IMR-90 (cell line): ENCODE measurements at regions not wholly inside any gene's neighbourhood (a gene's known extent, or its start where the extent isn't known, plus 50 kb on each side); places are given as distances from the start of the nearest gene placed in this dataset.

Source experiments
- ATAC-seq: fragments of 200-7000 bp; cut with Tn5 transposase; 2 replicates; pipeline ENCODE4 v1.9.1; 2020; ENCODE audit warnings: low read depth, mild to moderate bottlenecking, moderate library complexity
- BruUV-seq: library from RNA; stranded (reverse); fragments of 400-500 nt; replicated peaks from 2 replicates; lab custom pipeline; 2021; lab: Mats Ljungman, UMichigan
- CTCF ChIA-PET: fragments of 300-600 bp; formaldehyde crosslinking; extraction: SDS; loops from one replicate; lab custom pipeline; 2021; ENCODE audit warnings: antibody characterized with exemption; lab: Yijun Ruan, JAX
- POLR2A ChIA-PET: fragments of 300-600 bp; sonication (Branson Sonifier 250); formaldehyde crosslinking; loops from one replicate; lab custom pipeline; 2022; ENCODE audit warnings: antibody characterized with exemption; ENCODE audit not compliant: unreplicated experiment; lab: Charles Lee
- DNase-seq: peaks from one replicate; pipeline ENCODE4 v3.0.0; 2013
- H2AFZ ChIP-seq: replicated peaks from 2 replicates; pipeline ENCODE3; 2013; ENCODE audit warnings: low read length, mild to moderate bottlenecking; ENCODE audit not compliant: poor library complexity
- H2AK5ac ChIP-seq: 2 replicates; pipeline ENCODE4 v1.6.1; 2013; ENCODE audit warnings: low read depth, low read length, inconsistent platforms
- H2AK9ac ChIP-seq: replicated peaks from 2 replicates; pipeline ENCODE3; 2013; ENCODE audit warnings: mild to moderate bottlenecking, low read depth, low read length, moderate library complexity; ENCODE audit not compliant: poor library complexity
- H2BK120ac ChIP-seq: 2 replicates; pipeline ENCODE4 v1.6.1; 2013; ENCODE audit warnings: low read depth, low read length, inconsistent platforms
- H2BK15ac ChIP-seq: 3 replicates; pipeline ENCODE4 v1.6.1; 2013; ENCODE audit warnings: low read depth, low read length, inconsistent platforms
- H2BK20ac ChIP-seq: 2 replicates; pipeline ENCODE4 v1.6.1; 2013; ENCODE audit warnings: low read depth, mild to moderate bottlenecking, inconsistent platforms, low read length, moderate library complexity
- H2BK5ac ChIP-seq: 2 replicates; pipeline ENCODE4 v1.6.1; 2013; ENCODE audit warnings: mild to moderate bottlenecking, low read depth, low read length, inconsistent platforms; ENCODE audit not compliant: poor library complexity, severe bottlenecking
- H3K14ac ChIP-seq: replicated peaks from 2 replicates; pipeline ENCODE4 v1.6.1; 2013; ENCODE audit warnings: low read depth, low read length, inconsistent platforms
- H3K18ac ChIP-seq: 2 replicates; pipeline ENCODE4 v1.6.1; 2013; ENCODE audit warnings: low read depth, low read length, control low read depth
- H3K23ac ChIP-seq: 2 replicates; pipeline ENCODE4 v1.6.1; 2013; ENCODE audit warnings: low read depth, low read length, inconsistent platforms
- H3K27ac ChIP-seq: 2 replicates; pipeline ENCODE4 v1.5.1; 2013; ENCODE audit warnings: mild to moderate bottlenecking, control low read depth, low read length; ENCODE audit not compliant: insufficient read depth
- H3K27me3 ChIP-seq: 2 replicates; pipeline ENCODE4 v1.6.1; 2013; ENCODE audit warnings: low read length; ENCODE audit not compliant: control insufficient read depth, insufficient read depth
- H3K36me3 ChIP-seq: 2 replicates; pipeline ENCODE4 v1.6.1; 2013; ENCODE audit warnings: low read length, mixed read lengths; ENCODE audit not compliant: control insufficient read depth, insufficient read depth
- H3K4ac ChIP-seq: 2 replicates; pipeline ENCODE4 v1.6.1; 2013; ENCODE audit warnings: low read depth, low read length, inconsistent platforms
- H3K4me1 ChIP-seq: 2 replicates; pipeline ENCODE4 v1.6.1; 2013; ENCODE audit warnings: low read length, mixed read lengths; ENCODE audit not compliant: control insufficient read depth, insufficient read depth
- H3K4me2 ChIP-seq: 2 replicates; pipeline ENCODE4 v1.6.1; 2013; ENCODE audit warnings: low read depth, mild to moderate bottlenecking, control low read depth, low read length, moderate library complexity
- H3K4me3 ChIP-seq: 2 replicates; pipeline ENCODE4 v1.5.1; 2013; ENCODE audit warnings: low read depth, mild to moderate bottlenecking, control low read depth, low read length, moderate library complexity; ENCODE audit not compliant: insufficient read depth
- H3K56ac ChIP-seq: 2 replicates; pipeline ENCODE4 v1.6.1; 2013; ENCODE audit warnings: low read length, inconsistent platforms; ENCODE audit not compliant: insufficient read depth; ENCODE audit errors: extremely low read depth
- H3K79me1 ChIP-seq, 2 experiments: 2 replicates each; pipeline ENCODE4 v1.6.1; 2013; ENCODE audit warnings: low read length in 2 of 2, inconsistent platforms in 1 of 2, low read depth in 1 of 2
- H3K9ac ChIP-seq: 2 replicates; pipeline ENCODE4 v1.6.1; 2013; ENCODE audit warnings: low read depth, low read length, control low read depth
- H3K9me1 ChIP-seq: 2 replicates; pipeline ENCODE4 v1.6.1; 2013; ENCODE audit warnings: low read length, inconsistent platforms; ENCODE audit not compliant: insufficient read depth
- H3K9me3 ChIP-seq: 2 replicates; pipeline ENCODE4 v1.6.1; 2013; ENCODE audit warnings: low read length; ENCODE audit not compliant: control insufficient read depth, insufficient read depth
- H4K20me1 ChIP-seq: 2 replicates; pipeline ENCODE4 v1.6.1; 2013; ENCODE audit warnings: low read length, inconsistent platforms; ENCODE audit not compliant: insufficient read depth
- H4K5ac ChIP-seq: 2 replicates; pipeline ENCODE4 v1.6.1; 2013; ENCODE audit warnings: mild to moderate bottlenecking, low read depth, low read length, control low read depth
- H4K8ac ChIP-seq, 2 experiments: 2 replicates each; pipeline ENCODE4 v1.6.1; 2013; ENCODE audit warnings: low read depth in 2 of 2, low read length in 2 of 2, control low read depth in 1 of 2, inconsistent platforms in 1 of 2
- H4K91ac ChIP-seq: 2 replicates; pipeline ENCODE4 v1.6.1; 2013; ENCODE audit warnings: low read depth, low read length, inconsistent platforms; ENCODE audit not compliant: insufficient read depth
- BHLHE40 ChIP-seq: fragments of 150-350 bp; IDR thresholded peaks from 2 replicates; pipeline ENCODE4 v1.6.1; 2016; ENCODE audit warnings: mild to moderate bottlenecking, low read depth, low read length
- CEBPB ChIP-seq: IDR thresholded peaks from 2 replicates; pipeline ENCODE4 v1.6.1; 2012; ENCODE audit warnings: low read depth, low read length, improper control_type of control experiment
- CHD1 ChIP-seq: IDR thresholded peaks from 2 replicates; pipeline ENCODE4 v1.6.1; 2012; ENCODE audit warnings: low read depth, low read length, improper control_type of control experiment
- FOS ChIP-seq: fragments of 150-350 bp; IDR thresholded peaks from 2 replicates; pipeline ENCODE4 v1.6.1; 2016; ENCODE audit warnings: low read depth, low read length
- MAFK ChIP-seq: IDR thresholded peaks from 2 replicates; pipeline ENCODE4 v1.6.1; 2012; ENCODE audit warnings: low read depth, low read length, improper control_type of control experiment
- MAZ ChIP-seq: IDR thresholded peaks from 2 replicates; pipeline ENCODE4 v1.6.1; 2012; ENCODE audit warnings: low read depth, mild to moderate bottlenecking, low read length, improper control_type of control experiment, moderate library complexity, borderline replicate concordance
- MXI1 ChIP-seq: IDR thresholded peaks from 2 replicates; pipeline ENCODE4 v1.6.1; 2012; ENCODE audit warnings: low read depth, mild to moderate bottlenecking, low read length, moderate library complexity, borderline replicate concordance
- NFE2L2 ChIP-seq: fragments of 150-350 bp; IDR thresholded peaks from 2 replicates; pipeline ENCODE4 v1.6.1; 2016; ENCODE audit warnings: low read depth, mild to moderate bottlenecking, low read length
- POLR2A ChIP-seq: IDR thresholded peaks from 2 replicates; pipeline ENCODE4 v1.6.1; 2012; ENCODE audit warnings: mild to moderate bottlenecking, low read depth, low read length
- RAD21 ChIP-seq: IDR thresholded peaks from 2 replicates; pipeline ENCODE4 v1.6.1; 2012; ENCODE audit warnings: low read length, improper control_type of control experiment
- RCOR1 ChIP-seq: IDR thresholded peaks from 2 replicates; pipeline ENCODE4 v1.6.1; 2012; ENCODE audit warnings: mild to moderate bottlenecking, low read length, improper control_type of control experiment; ENCODE audit not compliant: insufficient replicate concordance
- RFX5 ChIP-seq: IDR thresholded peaks from 2 replicates; pipeline ENCODE4 v1.8.0; 2012; ENCODE audit warnings: low read depth, mild to moderate bottlenecking, low read length, moderate library complexity
- SMC3 ChIP-seq: fragments of 150-350 bp; IDR thresholded peaks from 2 replicates; pipeline ENCODE4 v1.6.1; 2016; ENCODE audit warnings: low read depth, mild to moderate bottlenecking, antibody characterized with exemption, low read length, moderate library complexity
- WGBS, 2 experiments: methylation state at CpG; one replicate each; pipeline versions ENCODE4 v1.1.5 to v1.1.7; 2013; ENCODE audit warnings: missing lambda C conversion rate in 2 of 2; ENCODE audit not compliant: insufficient read length in 1 of 2; ENCODE audit errors: extremely low coverage in 2 of 2; 5-methylcytosine and 5-hydroxymethylcytosine counted together
- dilution Hi-C: fragments of 300-500 bp; cut with HindIII; formaldehyde crosslinking; loops from one replicate; pipeline ENCODE4 v1.14.3; 2018; ENCODE audit warnings: low sequenced_read_pairs; ENCODE audit not compliant: unreplicated experiment
- in situ Hi-C: fragments of 300-500 bp; cut with MboI; formaldehyde crosslinking; loops from 3 replicates; pipeline ENCODE4 v1.14.3; 2019; ENCODE audit warnings: low sequenced_read_pairs, inconsistent platforms, mixed read lengths
- intact Hi-C: fragments of 100-400 bp; cut with micrococcal nuclease; formaldehyde crosslinking; loops from 2 replicates; pipeline ENCODE4 v1.10.0; 2022
- TF ChIP-seq, protein P1 (sequence below): fragments of 150-350 bp; IDR thresholded peaks from 2 replicates; pipeline ENCODE4 v1.6.1; 2017; ENCODE audit warnings: mild to moderate bottlenecking, antibody characterized with exemption, low read length, low read depth
- TF ChIP-seq, protein P2 (sequence below): fragments of 150-350 bp; IDR thresholded peaks from 2 replicates; pipeline ENCODE4 v1.6.1; 2016; ENCODE audit warnings: low read depth, mild to moderate bottlenecking, low read length, moderate library complexity, borderline replicate concordance
- TF ChIP-seq, protein P3 (sequence below): conservative IDR thresholded peaks from 2 replicates; pipeline ENCODE4 v1.5.1; 2012; ENCODE audit warnings: mild to moderate bottlenecking, low read depth, low read length, improper control_type of control experiment

DNA sequence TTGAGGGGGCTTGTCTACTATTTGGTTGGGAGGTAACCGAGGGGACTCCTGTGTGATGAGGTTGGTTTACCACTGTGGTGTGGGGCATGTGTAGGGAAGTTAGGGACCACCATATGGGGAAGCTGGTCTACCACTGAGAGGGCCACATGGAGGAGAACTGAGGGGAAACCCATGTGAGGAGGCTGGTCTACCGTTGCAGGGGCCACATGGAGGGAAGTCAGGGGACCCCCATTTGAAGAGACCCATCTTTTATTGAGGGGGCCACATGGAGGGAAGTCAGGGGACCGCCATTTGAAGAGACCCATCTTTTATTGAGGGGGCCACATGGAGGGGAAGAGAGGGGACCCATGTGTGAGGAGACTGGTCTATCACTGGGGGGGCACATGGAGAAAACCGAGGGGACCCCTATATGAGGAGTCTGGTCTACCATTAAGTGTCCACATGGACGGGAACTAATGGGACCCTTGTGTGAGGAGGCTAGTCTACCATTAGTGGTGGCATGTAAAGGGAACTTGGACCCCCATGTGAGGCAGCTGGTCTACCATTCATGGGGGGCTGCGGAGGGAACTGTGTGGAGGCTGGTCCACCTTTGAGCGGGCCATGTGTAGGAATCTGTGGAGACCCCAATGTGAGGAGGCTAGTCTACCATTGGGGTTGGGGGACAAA, 165.5 kb downstream of the FBLN2 start:
- H2BK15ac ChIP-seq, result no peak overlapping the region
- no peak overlapping the region for H3K4me3 ChIP-seq
- peaks cover 10% of the 10 kb centered on the region; the same call in 1 of the 2 replicates for H3K9me3 ChIP-seq
- no peak overlapping the region for H2BK5ac ChIP-seq
- H3K36me3 ChIP-seq, result no peaks in the 10 kb centered on the region
- H3K56ac ChIP-seq, result no peak overlapping the region
- no peak overlapping the region for H3K23ac ChIP-seq
- in situ Hi-C loops (no loop called here), intact Hi-C loops (no loop called here), dilution Hi-C loops (no loop called here)
- no peak overlapping the region for H3K27ac ChIP-seq
- no peak overlapping the region for H4K91ac ChIP-seq
- POLR2A ChIA-PET, result no interaction called here
- H2AK9ac ChIP-seq, result no peak overlapping the region
- H2BK120ac ChIP-seq, result no peak overlapping the region
- no peaks in the 10 kb centered on the region for H3K27me3 ChIP-seq
- H2AFZ ChIP-seq, result no peak overlapping the region
- no peaks in the 10 kb centered on the region for H3K9me1 ChIP-seq
- no peak overlapping the region for H3K4ac ChIP-seq
- H3K14ac ChIP-seq, result no peak overlapping the region
- no peak overlapping the region for H4K8ac ChIP-seq
- H3K4me1 ChIP-seq, result no peaks in the 10 kb centered on the region
- no peaks in the 10 kb centered on the region for H3K79me1 ChIP-seq
- no peak overlapping the region for H3K4me2 ChIP-seq
- BruUV-seq, result no TSS peak
- no peak overlapping the region for H4K5ac ChIP-seq
- no peaks in the 10 kb centered on the region for H4K20me1 ChIP-seq
- H2AK5ac ChIP-seq, result no peak overlapping the region
- no peak overlapping the region for H3K18ac ChIP-seq
- no peak for TF ChIP-seq NFE2L2
- TF ChIP-seq MAZ, result no peak
- TF ChIP-seq CEBPB, result no peak
- TF ChIP-seq, protein P1, sequence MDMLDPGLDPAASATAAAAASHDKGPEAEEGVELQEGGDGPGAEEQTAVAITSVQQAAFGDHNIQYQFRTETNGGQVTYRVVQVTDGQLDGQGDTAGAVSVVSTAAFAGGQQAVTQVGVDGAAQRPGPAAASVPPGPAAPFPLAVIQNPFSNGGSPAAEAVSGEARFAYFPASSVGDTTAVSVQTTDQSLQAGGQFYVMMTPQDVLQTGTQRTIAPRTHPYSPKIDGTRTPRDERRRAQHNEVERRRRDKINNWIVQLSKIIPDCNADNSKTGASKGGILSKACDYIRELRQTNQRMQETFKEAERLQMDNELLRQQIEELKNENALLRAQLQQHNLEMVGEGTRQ, result no peak
- no peak for TF ChIP-seq RAD21
- TF ChIP-seq SMC3, result no peak
- TF ChIP-seq BHLHE40, result no peak
- no peak for TF ChIP-seq FOS
- TF ChIP-seq MXI1, result no peak
- TF ChIP-seq, protein P2, sequence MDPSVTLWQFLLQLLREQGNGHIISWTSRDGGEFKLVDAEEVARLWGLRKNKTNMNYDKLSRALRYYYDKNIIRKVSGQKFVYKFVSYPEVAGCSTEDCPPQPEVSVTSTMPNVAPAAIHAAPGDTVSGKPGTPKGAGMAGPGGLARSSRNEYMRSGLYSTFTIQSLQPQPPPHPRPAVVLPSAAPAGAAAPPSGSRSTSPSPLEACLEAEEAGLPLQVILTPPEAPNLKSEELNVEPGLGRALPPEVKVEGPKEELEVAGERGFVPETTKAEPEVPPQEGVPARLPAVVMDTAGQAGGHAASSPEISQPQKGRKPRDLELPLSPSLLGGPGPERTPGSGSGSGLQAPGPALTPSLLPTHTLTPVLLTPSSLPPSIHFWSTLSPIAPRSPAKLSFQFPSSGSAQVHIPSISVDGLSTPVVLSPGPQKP, result no peak
- no peak for TF ChIP-seq CHD1
- TF ChIP-seq POLR2A, result no peak
- TF ChIP-seq, protein P3, sequence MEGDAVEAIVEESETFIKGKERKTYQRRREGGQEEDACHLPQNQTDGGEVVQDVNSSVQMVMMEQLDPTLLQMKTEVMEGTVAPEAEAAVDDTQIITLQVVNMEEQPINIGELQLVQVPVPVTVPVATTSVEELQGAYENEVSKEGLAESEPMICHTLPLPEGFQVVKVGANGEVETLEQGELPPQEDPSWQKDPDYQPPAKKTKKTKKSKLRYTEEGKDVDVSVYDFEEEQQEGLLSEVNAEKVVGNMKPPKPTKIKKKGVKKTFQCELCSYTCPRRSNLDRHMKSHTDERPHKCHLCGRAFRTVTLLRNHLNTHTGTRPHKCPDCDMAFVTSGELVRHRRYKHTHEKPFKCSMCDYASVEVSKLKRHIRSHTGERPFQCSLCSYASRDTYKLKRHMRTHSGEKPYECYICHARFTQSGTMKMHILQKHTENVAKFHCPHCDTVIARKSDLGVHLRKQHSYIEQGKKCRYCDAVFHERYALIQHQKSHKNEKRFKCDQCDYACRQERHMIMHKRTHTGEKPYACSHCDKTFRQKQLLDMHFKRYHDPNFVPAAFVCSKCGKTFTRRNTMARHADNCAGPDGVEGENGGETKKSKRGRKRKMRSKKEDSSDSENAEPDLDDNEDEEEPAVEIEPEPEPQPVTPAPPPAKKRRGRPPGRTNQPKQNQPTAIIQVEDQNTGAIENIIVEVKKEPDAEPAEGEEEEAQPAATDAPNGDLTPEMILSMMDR, result no peak
- TF ChIP-seq MAFK, result no peak
- TF ChIP-seq RCOR1, result no peak
- no peak for TF ChIP-seq RFX5
- WGBS, 2 experiments, result 53% methylated on average over 2 of the region's 7 CpGs; no CpG with 5 or more reads in 1 of the 2 experiments
- ATAC-seq (no peak), DNase-seq (no peak)
- H3K9ac ChIP-seq, result no peak overlapping the region
- CTCF ChIA-PET, result no interaction called here
- no peak overlapping the region for H2BK20ac ChIP-seq
